Left forelimb (tissue), 1 donor: ENCODE measurements at regions not wholly inside any gene's neighbourhood (a gene's known extent, or its start where the extent isn't known, plus 50 kb on each side); places are given as distances from the start of the nearest gene placed in this dataset.
"Not testable (repeated sequence)": the region's sequence is repeated elsewhere in the genome, so short reads cannot be mapped to it uniquely, and the experiment has no call there.

Experiments used
- DNase-seq: peaks from one replicate; pipeline ENCODE4 v3.0.0-alpha.2; 2018; ENCODE audit warnings: low spot score

GRCh38 chr2:18986046-18986445 is 372.4 kb downstream of the OSR1 start:
- DNase-seq, result no peak

- DNase-seq, result no peak
Measured at GRCh38 chr2:18980786-18981430, 377.5 kb downstream of the OSR1 start.

GRCh38 chr2:18980104-18980785 is 378.2 kb downstream of the OSR1 start:
- DNase-seq, result no peak

GRCh38 chr2:18977409-18977808 is 381.0 kb downstream of the OSR1 start:
- no peak for DNase-seq

GRCh38 chr2:18976168-18976961 is 382.1 kb downstream of the OSR1 start:
- DNase-seq, result no peak

- no peak for DNase-seq
Measured at GRCh38 chr2:18975506-18976167, 382.8 kb downstream of the OSR1 start.

GRCh38 chr2:18971628-18972027 is 382.3 kb upstream of the NT5C1B start:
- DNase-seq, result no peak

GRCh38 chr2:18971069-18971378 is 381.7 kb upstream of the NT5C1B start:
- no peak for DNase-seq

- DNase-seq, result no peak
Measured at GRCh38 chr2:18966131-18966530, 376.8 kb upstream of the NT5C1B start.

- DNase-seq, result not testable (repeated sequence)
Measured at GRCh38 chr2:18963739-18964256, 374.4 kb upstream of the NT5C1B start.

- DNase-seq, result no peak
Measured at GRCh38 chr2:18961991-18962421, 372.6 kb upstream of the NT5C1B start.

- no peak for DNase-seq
Measured at GRCh38 chr2:18959952-18960717, 370.8 kb upstream of the NT5C1B start.

GRCh38 chr2:18959200-18959599 is 369.8 kb upstream of the NT5C1B start:
- DNase-seq, result no peak

GRCh38 chr2:18957909-18958308 is 368.5 kb upstream of the NT5C1B start:
- DNase-seq, result no peak

GRCh38 chr2:18950361-18950851 is 361.0 kb upstream of the NT5C1B start:
- no peak for DNase-seq

GRCh38 chr2:18949871-18950270 is 360.5 kb upstream of the NT5C1B start:
- no peak for DNase-seq

GRCh38 chr2:18940184-18940583 is 350.8 kb upstream of the NT5C1B start:
- DNase-seq, result no peak

GRCh38 chr2:18939740-18940139 is 350.4 kb upstream of the NT5C1B start:
- DNase-seq, result not testable (repeated sequence)

GRCh38 chr2:18934886-18935285 is 345.5 kb upstream of the NT5C1B start:
- DNase-seq, result no peak

GRCh38 chr2:18932853-18933252 is 343.5 kb upstream of the NT5C1B start:
- no peak for DNase-seq

- DNase-seq, result no peak
Measured at GRCh38 chr2:18930971-18931370, 341.6 kb upstream of the NT5C1B start.
